HG02678 (cell line): ENCODE measurements at regions not wholly inside any gene's neighbourhood (a gene's known extent, or its start where the extent isn't known, plus 50 kb on each side); places are given as distances from the start of the nearest gene placed in this dataset.

Experiments
- ATAC-seq: cut with Tn5 transposase; IDR thresholded peaks from one replicate; pipeline ENCODE4 v1.9.1; 2021; ENCODE audit warnings: mild to moderate bottlenecking, moderate library complexity; ENCODE audit not compliant: unreplicated experiment

GRCh38 chr5:120738568-120738967, 274.5 kb downstream of the PRR16 start:
- ATAC-seq, result no peak

GRCh38 chr5:120740989-120741388, 276.9 kb downstream of the PRR16 start:
- no peak for ATAC-seq

GRCh38 chr5:120748474-120748873, 284.4 kb downstream of the PRR16 start:
- ATAC-seq, result no peak

GRCh38 chr5:120749737-120750136, 285.6 kb downstream of the PRR16 start:
- no peak for ATAC-seq

- ATAC-seq, result no peak
Observed at GRCh38 chr5:120759587-120759986, 295.5 kb downstream of the PRR16 start.

GRCh38 chr5:120761986-120762385, 297.9 kb downstream of the PRR16 start:
- ATAC-seq, result no peak

- no peak for ATAC-seq
Observed at GRCh38 chr5:120765189-120765588, 301.1 kb downstream of the PRR16 start.

- no peak for ATAC-seq
Observed at GRCh38 chr5:120767178-120767820, 303.2 kb downstream of the PRR16 start.

- ATAC-seq, result no peak
Observed at GRCh38 chr5:120769312-120769872, 305.3 kb downstream of the PRR16 start.

GRCh38 chr5:120771202-120771601, 307.1 kb downstream of the PRR16 start:
- ATAC-seq, result no peak

- ATAC-seq, result no peak
Observed at GRCh38 chr5:120778491-120779484, 314.7 kb downstream of the PRR16 start.

GRCh38 chr5:120779674-120780073, 315.6 kb downstream of the PRR16 start:
- no peak for ATAC-seq

- no peak for ATAC-seq
Observed at GRCh38 chr5:120788481-120788880, 324.4 kb downstream of the PRR16 start.

GRCh38 chr5:120789918-120790317, 325.8 kb downstream of the PRR16 start:
- no peak for ATAC-seq

- ATAC-seq, result no peak
Observed at GRCh38 chr5:120790339-120790738, 326.2 kb downstream of the PRR16 start.

GRCh38 chr5:120792477-120792876, 328.4 kb downstream of the PRR16 start:
- no peak for ATAC-seq

- ATAC-seq, result no peak
Observed at GRCh38 chr5:120794121-120794520, 330.0 kb downstream of the PRR16 start.

GRCh38 chr5:120803282-120803681, 339.2 kb downstream of the PRR16 start:
- ATAC-seq, result no peak

- ATAC-seq, result no peak
Observed at GRCh38 chr5:120805131-120805530, 341.0 kb downstream of the PRR16 start.

GRCh38 chr5:120806202-120806601, 342.1 kb downstream of the PRR16 start:
- ATAC-seq, result no peak

- no peak for ATAC-seq
Observed at GRCh38 chr5:120808135-120808534, 344.0 kb downstream of the PRR16 start.

GRCh38 chr5:120808606-120809005, 344.5 kb downstream of the PRR16 start:
- no peak for ATAC-seq
